HS-27A (cell line): ENCODE measurements at regions not wholly inside any gene's neighbourhood (a gene's known extent, or its start where the extent isn't known, plus 50 kb on each side); places are given as distances from the start of the nearest gene placed in this dataset.

ENCODE experiments used
- DNase-seq: peaks from one replicate; pipeline ENCODE4 v3.0.0-alpha.2; 2012; ENCODE audit warnings: low read depth, missing footprints

- no peak for DNase-seq
Observed at GRCh38 chr2:226429476-226429875, 370.1 kb downstream of the IRS1 start.

- DNase-seq = no peak
Observed at GRCh38 chr2:226427538-226428307, 371.9 kb downstream of the IRS1 start.

GRCh38 chr2:226426292-226426736 lies 373.3 kb downstream of the IRS1 start:
- no peak for DNase-seq

GRCh38 chr2:226424971-226425370 lies 374.6 kb downstream of the IRS1 start:
- DNase-seq = no peak

GRCh38 chr2:226423498-226423960 lies 376.1 kb downstream of the IRS1 start:
- DNase-seq = no peak

- no peak for DNase-seq
Observed at GRCh38 chr2:226420646-226421045, 379.0 kb downstream of the IRS1 start.

- DNase-seq = no peak
Observed at GRCh38 chr2:226418521-226418920, 381.1 kb downstream of the IRS1 start.

- DNase-seq = no peak
Observed at GRCh38 chr2:226414335-226414734, 385.3 kb downstream of the IRS1 start.

- DNase-seq = no peak
Observed at GRCh38 chr2:226413498-226414130, 386.0 kb downstream of the IRS1 start.

- peak; percentile 38 for DNase-seq
Observed at GRCh38 chr2:226411727-226412360, 387.8 kb downstream of the IRS1 start.

- DNase-seq = no peak
Observed at GRCh38 chr2:226411205-226411604, 388.4 kb downstream of the IRS1 start.

- no peak for DNase-seq
Observed at GRCh38 chr2:226410247-226410835, 389.3 kb downstream of the IRS1 start.

- DNase-seq = no peak
Observed at GRCh38 chr2:226409134-226409533, 390.5 kb downstream of the IRS1 start.

GRCh38 chr2:226408141-226408540 lies 391.5 kb downstream of the IRS1 start:
- no peak for DNase-seq

- DNase-seq = no peak
Observed at GRCh38 chr2:226407135-226407534, 392.5 kb downstream of the IRS1 start.

GRCh38 chr2:226405465-226405864 lies 394.2 kb downstream of the IRS1 start:
- no peak for DNase-seq

- DNase-seq = no peak
Observed at GRCh38 chr2:226403369-226403768, 396.3 kb downstream of the IRS1 start.

- no peak for DNase-seq
Observed at GRCh38 chr2:226399006-226399405, 400.6 kb downstream of the IRS1 start.

- no peak for DNase-seq
Observed at GRCh38 chr2:226398580-226398979, 401.0 kb downstream of the IRS1 start.

GRCh38 chr2:226396541-226396940 lies 403.1 kb downstream of the IRS1 start:
- no peak for DNase-seq

GRCh38 chr2:226387499-226387942 lies 412.1 kb downstream of the IRS1 start:
- DNase-seq = no peak

GRCh38 chr2:226383461-226383860 lies 416.2 kb downstream of the IRS1 start:
- no peak for DNase-seq

- DNase-seq = no peak
Observed at GRCh38 chr2:226380679-226381078, 418.9 kb downstream of the IRS1 start.
